ENCODE measurements at regions not wholly inside any gene's neighbourhood (a gene's known extent, or its start where the extent isn't known, plus 50 kb on each side); places are given as distances from the start of the nearest gene placed in this dataset.

DNA sequence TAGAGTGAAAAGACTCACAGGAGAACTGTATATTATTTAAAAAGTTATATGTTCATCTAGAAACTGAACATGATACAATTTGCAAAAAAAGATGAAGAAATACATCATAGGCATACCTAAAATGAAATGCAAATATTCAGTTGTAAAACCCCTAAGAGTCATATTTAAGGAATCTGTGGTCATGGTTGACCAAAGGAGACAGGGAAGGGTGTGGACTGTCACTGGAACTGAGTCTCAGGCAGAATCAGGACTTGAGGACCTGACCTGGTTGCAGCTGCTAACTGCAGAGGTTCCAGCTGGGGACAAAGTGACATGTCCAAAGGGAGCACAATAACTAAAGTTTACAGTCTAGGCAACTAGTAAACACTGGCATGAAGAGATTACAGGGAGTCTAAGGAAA, 211.3 kb upstream of the RAG2 start:
- H2AFZ ChIP-seq (ENCODE audit: low read length) = no peak overlapping the region
- no peaks in the 10 kb centered on the region for H3K4me1 ChIP-seq (ENCODE audit: low read length)
- no peak overlapping the region for H3K4me2 ChIP-seq (ENCODE audit: low read depth, low read length, poor library complexity, severe bottlenecking)
- H4K20me1 ChIP-seq (ENCODE audit: insufficient read depth, low read depth, low read length) = no peaks in the 10 kb centered on the region
- H3K4me3 ChIP-seq (ENCODE audit: low read length) = no peak overlapping the region
- no peaks in the 10 kb centered on the region for H3K9me2 ChIP-seq (replicated peaks; ENCODE audit: insufficient read depth, low read length)
- DNase-seq = no peak
- no peak overlapping the region for H3K27ac ChIP-seq (ENCODE audit: low read length)
- no peaks in the 10 kb centered on the region for H3K36me3 ChIP-seq (ENCODE audit: insufficient read depth, low read length)
- H3K9ac ChIP-seq (ENCODE audit: low read length) = no peak overlapping the region
- H3K27me3 ChIP-seq (ENCODE audit: low read length) = no peaks in the 10 kb centered on the region
- H3K9me3 ChIP-seq (ENCODE audit: low read length) = no peaks in the 10 kb centered on the region
- no peaks in the 10 kb centered on the region for H3K79me2 ChIP-seq (ENCODE audit: low read length)

DNA sequence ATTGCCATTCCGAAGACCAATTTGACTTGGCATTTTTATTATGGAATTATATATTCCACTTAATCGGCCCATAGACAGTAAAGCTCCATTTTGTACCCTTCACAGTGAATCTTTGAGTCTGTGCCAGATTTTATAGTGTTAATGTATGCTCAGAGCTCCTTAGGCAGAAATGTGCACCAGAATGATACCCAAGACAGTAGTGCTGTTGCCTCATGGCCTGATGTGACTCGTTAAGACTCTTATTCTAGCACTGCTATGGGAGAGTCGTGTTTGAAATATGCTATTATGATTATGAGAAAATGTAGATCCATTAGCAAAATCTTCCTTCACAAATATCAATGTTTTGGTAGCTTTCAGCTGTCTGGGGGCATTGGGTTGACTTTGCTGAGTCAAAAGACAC, 209.8 kb upstream of the RAG2 start:
- Histone ChIP-seq H3K36me3 (ENCODE audit: insufficient read depth, low read length) (no peaks in the 10 kb centered on the region), H3K79me2 (ENCODE audit: low read length) (no peaks in the 10 kb centered on the region), H2AFZ (ENCODE audit: low read length) (no peak overlapping the region), H3K4me2 (ENCODE audit: low read depth, low read length, poor library complexity, severe bottlenecking) (no peak overlapping the region), H3K4me1 (ENCODE audit: low read length) (no peaks in the 10 kb centered on the region), H4K20me1 (ENCODE audit: insufficient read depth, low read depth, low read length) (no peaks in the 10 kb centered on the region), H3K9ac (ENCODE audit: low read length) (no peak overlapping the region), H3K9me2 (replicated peaks; ENCODE audit: insufficient read depth, low read length) (no peaks in the 10 kb centered on the region), H3K27ac (ENCODE audit: low read length) (no peak overlapping the region), H3K4me3 (ENCODE audit: low read length) (no peak overlapping the region), H3K9me3 (ENCODE audit: low read length) (no peaks in the 10 kb centered on the region), H3K27me3 (ENCODE audit: low read length) (no peaks in the 10 kb centered on the region)
- DNase-seq = no peak

DNA sequence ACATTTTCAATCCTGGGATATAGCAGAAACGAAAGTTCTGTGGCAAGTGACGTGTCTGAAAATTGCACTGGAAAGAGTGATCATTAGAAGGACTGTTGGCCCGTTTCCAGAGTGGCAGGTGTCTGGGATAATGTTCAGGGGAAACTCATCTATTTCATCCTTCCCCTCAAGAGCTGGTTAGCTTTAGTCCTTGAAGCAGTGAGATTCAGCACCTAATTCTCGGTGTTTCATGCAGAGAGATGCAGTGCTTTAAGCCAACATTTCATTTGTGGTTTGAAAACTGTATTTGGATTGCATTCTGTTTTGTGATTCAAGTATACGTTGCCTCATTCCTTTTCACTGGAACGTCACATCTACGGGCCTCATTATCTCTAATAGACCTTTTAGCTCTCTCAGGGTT, 205.0 kb upstream of the RAG2 start:
- Histone ChIP-seq H3K4me2 (ENCODE audit: low read depth, low read length, poor library complexity, severe bottlenecking) (no peak overlapping the region), H3K79me2 (ENCODE audit: low read length) (no peaks in the 10 kb centered on the region), H2AFZ (ENCODE audit: low read length) (no peak overlapping the region), H3K27ac (ENCODE audit: low read length) (no peak overlapping the region), H3K9me3 (ENCODE audit: low read length) (no peaks in the 10 kb centered on the region), H4K20me1 (ENCODE audit: insufficient read depth, low read depth, low read length) (no peaks in the 10 kb centered on the region), H3K36me3 (ENCODE audit: insufficient read depth, low read length) (no peaks in the 10 kb centered on the region), H3K9ac (ENCODE audit: low read length) (no peak overlapping the region), H3K9me2 (replicated peaks; ENCODE audit: insufficient read depth, low read length) (no peaks in the 10 kb centered on the region), H3K4me1 (ENCODE audit: low read length) (no peaks in the 10 kb centered on the region), H3K4me3 (ENCODE audit: low read length) (no peak overlapping the region), H3K27me3 (ENCODE audit: low read length) (no peaks in the 10 kb centered on the region)
- DNase-seq = no peak

DNA sequence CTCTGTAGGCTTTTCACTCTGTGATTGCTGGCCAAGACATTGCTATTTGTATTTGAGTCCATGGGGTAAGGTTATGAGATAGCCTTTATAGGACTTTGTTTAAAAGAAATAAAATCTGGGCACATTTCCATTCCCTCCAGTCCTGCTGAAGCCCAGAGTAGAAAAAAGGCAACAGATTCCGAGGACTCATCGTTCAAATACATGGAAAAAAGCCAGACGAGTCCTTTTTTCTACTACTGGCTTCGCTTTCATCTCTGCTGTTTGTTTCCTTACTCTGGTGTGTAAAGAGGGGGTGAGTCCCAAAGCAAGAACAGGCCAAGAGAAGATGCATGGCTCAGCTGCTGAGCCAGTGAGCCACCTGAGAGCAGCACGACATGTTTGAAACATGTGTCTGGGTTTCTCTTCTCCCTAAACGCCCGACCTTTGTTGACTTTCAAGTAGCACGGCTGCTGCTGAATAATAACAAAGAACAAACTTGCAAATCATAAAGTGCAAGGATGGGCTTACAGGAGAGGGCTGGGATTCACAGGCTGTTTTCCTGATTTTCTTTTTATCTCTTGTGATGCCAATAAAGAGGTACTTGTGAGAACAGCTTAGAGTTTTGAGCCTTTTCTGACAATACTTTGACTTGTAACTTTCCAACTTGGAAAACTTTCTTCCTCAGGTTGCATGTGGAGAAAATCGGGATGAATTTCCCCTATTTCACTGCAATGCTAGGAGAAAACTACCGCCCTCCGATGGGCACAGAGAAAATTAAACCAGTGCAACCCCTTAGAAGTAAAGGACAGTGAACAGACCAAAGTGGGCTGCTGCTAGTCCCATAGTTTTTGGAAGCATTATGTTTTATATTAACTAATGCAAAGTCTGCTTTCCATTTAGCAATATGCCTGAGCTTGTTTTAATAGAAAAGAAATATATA, 195.2 kb upstream of the RAG2 start:
- Histone ChIP-seq H3K4me2 (ENCODE audit: low read depth, low read length, poor library complexity, severe bottlenecking) (no peak overlapping the region), H2AFZ (ENCODE audit: low read length) (no peak overlapping the region), H3K9me2 (replicated peaks; ENCODE audit: insufficient read depth, low read length) (no peaks in the 10 kb centered on the region), H3K9ac (ENCODE audit: low read length) (no peak overlapping the region), H3K4me1 (ENCODE audit: low read length) (no peaks in the 10 kb centered on the region), H3K79me2 (ENCODE audit: low read length) (no peaks in the 10 kb centered on the region), H3K4me3 (ENCODE audit: low read length) (no peak overlapping the region), H3K27ac (ENCODE audit: low read length) (no peak overlapping the region), H4K20me1 (ENCODE audit: insufficient read depth, low read depth, low read length) (no peaks in the 10 kb centered on the region), H3K9me3 (ENCODE audit: low read length) (no peaks in the 10 kb centered on the region), H3K27me3 (ENCODE audit: low read length) (no peaks in the 10 kb centered on the region), H3K36me3 (ENCODE audit: insufficient read depth, low read length) (no peaks in the 10 kb centered on the region)
- DNase-seq = no peak

DNA sequence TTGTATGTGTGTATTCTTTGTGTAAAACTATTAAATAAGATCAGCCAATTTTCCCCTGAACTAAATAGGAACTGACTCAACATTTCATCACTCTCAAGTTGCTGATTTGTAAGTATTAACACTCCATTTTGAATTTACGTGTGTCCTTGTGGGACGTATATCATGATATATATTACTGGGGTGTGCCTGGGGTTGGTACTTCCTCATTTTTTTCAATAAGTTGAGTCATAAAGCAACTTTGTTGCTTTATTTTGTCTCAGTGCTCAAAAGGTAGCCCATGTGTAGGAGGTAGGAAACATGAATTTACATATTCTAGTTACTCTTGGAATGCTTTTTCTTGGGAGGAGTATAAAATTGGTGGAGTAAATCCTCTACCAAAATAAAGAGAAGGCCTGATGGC, 193.9 kb upstream of the RAG2 start:
- Histone ChIP-seq H3K79me2 (ENCODE audit: low read length) (no peaks in the 10 kb centered on the region), H4K20me1 (ENCODE audit: insufficient read depth, low read depth, low read length) (no peaks in the 10 kb centered on the region), H3K9me2 (replicated peaks; ENCODE audit: insufficient read depth, low read length) (no peaks in the 10 kb centered on the region), H3K4me1 (ENCODE audit: low read length) (no peaks in the 10 kb centered on the region), H2AFZ (ENCODE audit: low read length) (no peak overlapping the region), H3K36me3 (ENCODE audit: insufficient read depth, low read length) (no peaks in the 10 kb centered on the region), H3K27ac (ENCODE audit: low read length) (no peak overlapping the region), H3K4me3 (ENCODE audit: low read length) (no peak overlapping the region), H3K9ac (ENCODE audit: low read length) (no peak overlapping the region), H3K4me2 (ENCODE audit: low read depth, low read length, poor library complexity, severe bottlenecking) (no peak overlapping the region), H3K9me3 (ENCODE audit: low read length) (no peaks in the 10 kb centered on the region), H3K27me3 (ENCODE audit: low read length) (no peaks in the 10 kb centered on the region)
- no peak for DNase-seq

DNA sequence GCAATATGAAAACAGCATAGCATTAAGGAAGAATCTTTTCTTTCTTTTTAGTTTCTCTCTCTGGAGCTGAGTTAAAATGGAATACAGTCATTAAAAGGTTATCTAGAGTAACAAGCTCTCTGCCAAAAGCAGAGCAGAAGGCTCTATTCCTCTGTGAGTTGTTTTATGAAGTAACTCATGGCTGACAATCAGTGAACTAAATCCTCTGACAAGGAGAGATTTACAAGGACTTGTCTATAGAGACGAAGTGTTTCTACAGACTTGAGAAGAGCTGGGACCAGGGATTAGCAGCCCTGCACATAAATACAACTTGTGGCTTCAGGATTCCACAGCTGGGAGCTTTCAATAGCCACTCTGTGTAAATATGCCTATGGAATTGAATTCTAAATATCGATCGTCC, 192.5 kb upstream of the RAG2 start:
- no peaks in the 10 kb centered on the region for H3K36me3 ChIP-seq (ENCODE audit: insufficient read depth, low read length)
- no peak for DNase-seq
- no peaks in the 10 kb centered on the region for H3K9me3 ChIP-seq (ENCODE audit: low read length)
- no peaks in the 10 kb centered on the region for H3K27me3 ChIP-seq (ENCODE audit: low read length)
- H3K9me2 ChIP-seq (replicated peaks; ENCODE audit: insufficient read depth, low read length) = no peaks in the 10 kb centered on the region
- H3K27ac ChIP-seq (ENCODE audit: low read length) = no peak overlapping the region
- no peak overlapping the region for H3K4me2 ChIP-seq (ENCODE audit: low read depth, low read length, poor library complexity, severe bottlenecking)
- H2AFZ ChIP-seq (ENCODE audit: low read length) = no peak overlapping the region
- no peaks in the 10 kb centered on the region for H3K79me2 ChIP-seq (ENCODE audit: low read length)
- no peak overlapping the region for H3K4me3 ChIP-seq (ENCODE audit: low read length)
- no peak overlapping the region for H3K9ac ChIP-seq (ENCODE audit: low read length)
- H4K20me1 ChIP-seq (ENCODE audit: insufficient read depth, low read depth, low read length) = no peaks in the 10 kb centered on the region
- H3K4me1 ChIP-seq (ENCODE audit: low read length) = no peaks in the 10 kb centered on the region

DNA sequence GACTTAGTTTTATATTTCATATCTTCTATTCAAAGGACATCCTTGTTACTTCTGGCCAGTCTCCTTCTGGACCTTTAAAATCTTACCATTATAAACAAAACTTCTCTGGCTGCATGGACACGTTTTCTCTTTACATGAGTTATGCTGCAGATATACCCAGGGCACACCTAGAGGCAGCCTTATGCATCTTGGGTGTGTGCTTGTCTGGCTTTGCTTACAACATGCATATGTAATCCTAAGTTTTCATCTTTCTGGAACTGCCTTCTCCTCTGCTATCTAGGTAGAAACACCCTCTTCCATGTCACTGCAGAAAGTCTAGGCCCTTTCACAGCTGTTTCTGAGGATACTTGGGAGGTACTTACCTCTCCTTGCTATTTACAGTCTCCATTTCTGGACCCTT, 185.8 kb upstream of the RAG2 start:
- H3K27me3 ChIP-seq (ENCODE audit: low read length) = no peaks in the 10 kb centered on the region
- H3K9ac ChIP-seq (ENCODE audit: low read length) = no peak overlapping the region
- H3K9me2 ChIP-seq (replicated peaks; ENCODE audit: insufficient read depth, low read length) = no peaks in the 10 kb centered on the region
- H4K20me1 ChIP-seq (ENCODE audit: insufficient read depth, low read depth, low read length) = no peaks in the 10 kb centered on the region
- no peak overlapping the region for H3K27ac ChIP-seq (ENCODE audit: low read length)
- H3K4me3 ChIP-seq (ENCODE audit: low read length) = no peak overlapping the region
- H3K9me3 ChIP-seq (ENCODE audit: low read length) = no peaks in the 10 kb centered on the region
- H2AFZ ChIP-seq (ENCODE audit: low read length) = no peak overlapping the region
- H3K4me2 ChIP-seq (ENCODE audit: low read depth, low read length, poor library complexity, severe bottlenecking) = no peak overlapping the region
- no peak for DNase-seq
- H3K79me2 ChIP-seq (ENCODE audit: low read length) = no peaks in the 10 kb centered on the region
- H3K4me1 ChIP-seq (ENCODE audit: low read length) = no peaks in the 10 kb centered on the region
- H3K36me3 ChIP-seq (ENCODE audit: insufficient read depth, low read length) = no peaks in the 10 kb centered on the region

DNA sequence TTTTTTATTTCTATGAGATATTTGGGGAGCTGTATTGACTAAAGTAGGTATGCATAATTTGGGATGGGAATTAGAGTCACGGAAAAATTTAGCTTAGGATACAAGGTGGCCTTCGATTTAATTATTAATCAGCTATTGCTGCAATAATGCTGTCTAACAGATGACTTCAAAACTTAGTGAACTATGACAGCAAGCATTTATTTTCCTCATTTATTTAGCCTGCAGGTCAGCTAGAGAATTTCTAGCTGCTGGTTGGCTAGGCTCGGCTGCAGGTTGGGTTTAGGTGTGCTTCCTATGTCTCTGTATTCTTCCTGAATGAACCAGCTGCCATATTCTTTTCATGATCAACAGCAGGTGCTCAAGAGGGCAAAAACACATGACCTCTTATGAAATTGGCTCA, 181.8 kb upstream of the RAG2 start:
- Histone ChIP-seq H3K27me3 (ENCODE audit: low read length) (no peaks in the 10 kb centered on the region), H3K27ac (ENCODE audit: low read length) (no peak overlapping the region), H3K9ac (ENCODE audit: low read length) (no peak overlapping the region)

More for the DNA sequence above, 181.8 kb upstream of the RAG2 start:
- Histone ChIP-seq H3K36me3 (ENCODE audit: insufficient read depth, low read length) (no peaks in the 10 kb centered on the region), H3K4me3 (ENCODE audit: low read length) (no peak overlapping the region), H3K4me1 (ENCODE audit: low read length) (no peaks in the 10 kb centered on the region), H3K79me2 (ENCODE audit: low read length) (no peaks in the 10 kb centered on the region), H2AFZ (ENCODE audit: low read length) (no peak overlapping the region), H3K9me3 (ENCODE audit: low read length) (no peaks in the 10 kb centered on the region), H4K20me1 (ENCODE audit: insufficient read depth, low read depth, low read length) (no peaks in the 10 kb centered on the region), H3K4me2 (ENCODE audit: low read depth, low read length, poor library complexity, severe bottlenecking) (no peak overlapping the region), H3K9me2 (replicated peaks; ENCODE audit: insufficient read depth, low read length) (no peaks in the 10 kb centered on the region)
- no peak for DNase-seq
